ENCODE measurements at regions not wholly inside any gene's neighbourhood (a gene's known extent, or its start where the extent isn't known, plus 50 kb on each side); places are given as distances from the start of the nearest gene placed in this dataset.

GRCh38 chr5:25393256-25393655 is 748.5 kb upstream of the CDH10 start:
- no peak for TF ChIP-seq CTCF (IDR thresholded peaks at IDR 0.05; ENCODE audit: insufficient read depth, low read length)
- no peak for TF ChIP-seq POLR2AphosphoS5 (IDR thresholded peaks at IDR 0.05; ENCODE audit: low read depth)

Data from HL-60 (cell line).